ENCODE measurements at regions not wholly inside any gene's neighbourhood (a gene's known extent, or its start where the extent isn't known, plus 50 kb on each side); places are given as distances from the start of the nearest gene placed in this dataset.

DNA sequence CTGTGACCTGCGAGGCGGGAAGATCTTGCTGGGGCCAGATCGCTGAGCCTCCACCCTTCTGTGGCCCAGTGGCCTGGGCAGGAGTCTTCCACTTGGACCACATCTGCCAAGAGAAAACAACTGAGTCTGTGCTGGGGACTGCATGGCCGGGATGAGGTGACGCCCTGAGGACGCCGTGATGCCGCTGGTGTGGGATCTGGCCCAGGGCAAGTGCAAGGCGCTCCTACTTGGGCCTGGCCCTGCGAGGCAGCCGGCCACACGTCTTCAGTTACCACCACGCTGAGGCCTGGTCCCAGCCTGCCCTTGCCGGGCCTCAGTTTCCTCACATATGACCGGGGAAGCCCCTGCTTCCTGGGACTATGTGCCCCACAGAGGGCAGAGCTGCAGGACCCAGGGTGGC, 133.4 kb downstream of the SLC25A46 start:
- ChIA-PET POLR2A (no interaction called here), CTCF (no interaction called here)
- H3K4me3 ChIP-seq (ENCODE audit: control extremely low read depth in 1 of 5, extremely low read depth in 1 of 5, insufficient read depth in 1 of 5, low read depth in 2 of 5, low read length in 4 of 5), result no peak overlapping the region
- peaks cover 0 to 8% (median 0%) of the 10 kb centered on the region in 3 donors for H3K9me3 ChIP-seq (ENCODE audit: control extremely low read depth in 1 of 3, control insufficient read depth in 2 of 3, insufficient read depth in 1 of 3, low read length in 2 of 3)
- DNase-seq (no peak), ATAC-seq (ENCODE audit: low read depth) (no peak)
- Mint-ChIP-seq H3K9me3 (ENCODE audit: insufficient read depth) (no peaks in the 10 kb centered on the region), H3K4me3 (no peak overlapping the region), H3K4me1 (no peaks in the 10 kb centered on the region), H3K27me3 (no peaks in the 10 kb centered on the region), H3K27ac (no peak overlapping the region)
- no peaks in the 10 kb centered on the region for H3K36me3 ChIP-seq (replicated peaks in 1 of 2; ENCODE audit: control extremely low read depth in 1 of 2, control insufficient read depth in 1 of 2, extremely low read depth in 1 of 2, insufficient read depth in 2 of 2, low read length in 1 of 2)
- TF ChIP-seq, protein P1, sequence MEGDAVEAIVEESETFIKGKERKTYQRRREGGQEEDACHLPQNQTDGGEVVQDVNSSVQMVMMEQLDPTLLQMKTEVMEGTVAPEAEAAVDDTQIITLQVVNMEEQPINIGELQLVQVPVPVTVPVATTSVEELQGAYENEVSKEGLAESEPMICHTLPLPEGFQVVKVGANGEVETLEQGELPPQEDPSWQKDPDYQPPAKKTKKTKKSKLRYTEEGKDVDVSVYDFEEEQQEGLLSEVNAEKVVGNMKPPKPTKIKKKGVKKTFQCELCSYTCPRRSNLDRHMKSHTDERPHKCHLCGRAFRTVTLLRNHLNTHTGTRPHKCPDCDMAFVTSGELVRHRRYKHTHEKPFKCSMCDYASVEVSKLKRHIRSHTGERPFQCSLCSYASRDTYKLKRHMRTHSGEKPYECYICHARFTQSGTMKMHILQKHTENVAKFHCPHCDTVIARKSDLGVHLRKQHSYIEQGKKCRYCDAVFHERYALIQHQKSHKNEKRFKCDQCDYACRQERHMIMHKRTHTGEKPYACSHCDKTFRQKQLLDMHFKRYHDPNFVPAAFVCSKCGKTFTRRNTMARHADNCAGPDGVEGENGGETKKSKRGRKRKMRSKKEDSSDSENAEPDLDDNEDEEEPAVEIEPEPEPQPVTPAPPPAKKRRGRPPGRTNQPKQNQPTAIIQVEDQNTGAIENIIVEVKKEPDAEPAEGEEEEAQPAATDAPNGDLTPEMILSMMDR (IDR thresholded peaks at IDR 0.05), result no peak
- TF ChIP-seq EZH2 (IDR thresholded peaks at IDR 0.05; ENCODE audit: borderline replicate concordance, insufficient read depth, low read depth, low read length, poor library complexity, severe bottlenecking), result no peak
- H3K79me2 ChIP-seq (ENCODE audit: control insufficient read depth, insufficient read depth, low read length), result no peaks in the 10 kb centered on the region
- no peak overlapping the region for H3K27ac ChIP-seq (ENCODE audit: low read length in 2 of 2)
- H4K20me1 ChIP-seq (ENCODE audit: control insufficient read depth, insufficient read depth, low read length, poor library complexity, severe bottlenecking), result no peaks in the 10 kb centered on the region
- H2AFZ ChIP-seq (ENCODE audit: insufficient read depth, low read depth, low read length, poor library complexity, severe bottlenecking), result no peak overlapping the region
- H3K4me1 ChIP-seq (ENCODE audit: control insufficient read depth in 2 of 2, insufficient read depth in 2 of 2, low read length in 2 of 2), result no peaks in the 10 kb centered on the region
- intact Hi-C loops (cut with micrococcal nuclease), result no loop called here
- H3K9ac ChIP-seq (ENCODE audit: low read length), result no peak overlapping the region
- no peaks in the 10 kb centered on the region for H3K27me3 ChIP-seq (replicated peaks in 1 of 4; ENCODE audit: control extremely low read depth in 1 of 4, control insufficient read depth in 3 of 4, insufficient read depth in 4 of 4, low read length in 3 of 4)
- H3K4me2 ChIP-seq (replicated peaks; ENCODE audit: low read depth, low read length, poor library complexity, severe bottlenecking), result no peak overlapping the region
- 97% methylated on average over 15 of the region's 15 CpGs for WGBS (ENCODE audit: insufficient coverage)

DNA sequence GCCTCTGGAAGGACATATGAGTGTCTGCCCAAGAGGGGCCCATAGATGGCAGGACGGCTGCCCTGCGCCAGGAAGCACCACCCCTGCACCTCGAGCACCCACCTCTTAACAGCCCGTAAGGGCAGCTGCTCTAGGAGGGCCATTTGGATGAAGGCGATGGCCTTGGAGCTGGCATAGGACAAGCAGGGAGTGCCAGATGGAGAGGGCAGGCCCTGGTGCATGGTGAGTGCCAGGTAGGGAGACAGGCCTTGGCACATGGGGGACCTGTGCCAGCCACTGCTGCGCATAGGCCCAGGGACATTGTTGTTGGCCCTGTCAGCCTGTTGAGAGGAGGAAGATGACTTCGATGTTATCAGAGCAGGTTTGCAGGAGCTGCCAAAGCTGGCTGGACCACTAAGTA, 134.2 kb downstream of the SLC25A46 start:
- no peaks in the 10 kb centered on the region for H3K27me3 ChIP-seq (replicated peaks in 1 of 4; ENCODE audit: control extremely low read depth in 1 of 4, control insufficient read depth in 3 of 4, insufficient read depth in 4 of 4, low read length in 3 of 4)
- no peak for TF ChIP-seq EZH2 (IDR thresholded peaks at IDR 0.05; ENCODE audit: borderline replicate concordance, insufficient read depth, low read depth, low read length, poor library complexity, severe bottlenecking)
- TF ChIP-seq, protein P1 (IDR thresholded peaks at IDR 0.05), result no peak
- CTCF ChIA-PET, result no interaction called here
- no peaks in the 10 kb centered on the region for H4K20me1 ChIP-seq (ENCODE audit: control insufficient read depth, insufficient read depth, low read length, poor library complexity, severe bottlenecking)
- H3K4me2 ChIP-seq (replicated peaks; ENCODE audit: low read depth, low read length, poor library complexity, severe bottlenecking), result no peak overlapping the region
- DNase-seq (no peak), ATAC-seq (ENCODE audit: low read depth) (no peak)
- H3K4me3 ChIP-seq (ENCODE audit: control extremely low read depth in 1 of 5, extremely low read depth in 1 of 5, insufficient read depth in 1 of 5, low read depth in 2 of 5, low read length in 4 of 5), result no peak overlapping the region
- no peak overlapping the region for H2AFZ ChIP-seq (ENCODE audit: insufficient read depth, low read depth, low read length, poor library complexity, severe bottlenecking)
- H3K4me3 Mint-ChIP-seq, result no peak overlapping the region
- H3K9me3 Mint-ChIP-seq (ENCODE audit: insufficient read depth), result no peaks in the 10 kb centered on the region
- 98% methylated on average over 7 of the region's 7 CpGs for WGBS (ENCODE audit: insufficient coverage)
- no peak overlapping the region for H3K27ac ChIP-seq (ENCODE audit: low read length in 2 of 2)
- H3K79me2 ChIP-seq (ENCODE audit: control insufficient read depth, insufficient read depth, low read length), result no peaks in the 10 kb centered on the region
- no peaks in the 10 kb centered on the region for H3K4me1 ChIP-seq (ENCODE audit: control insufficient read depth in 2 of 2, insufficient read depth in 2 of 2, low read length in 2 of 2)
- intact Hi-C loops (cut with micrococcal nuclease), result no loop called here
- no peaks in the 10 kb centered on the region for H3K4me1 Mint-ChIP-seq
- H3K27me3 Mint-ChIP-seq, result no peaks in the 10 kb centered on the region
- POLR2A ChIA-PET, result no interaction called here
- H3K27ac Mint-ChIP-seq, result no peak overlapping the region
- no peaks in the 10 kb centered on the region for H3K36me3 ChIP-seq (replicated peaks in 1 of 2; ENCODE audit: control extremely low read depth in 1 of 2, control insufficient read depth in 1 of 2, extremely low read depth in 1 of 2, insufficient read depth in 2 of 2, low read length in 1 of 2)
- H3K9me3 ChIP-seq (ENCODE audit: control extremely low read depth in 1 of 3, control insufficient read depth in 2 of 3, insufficient read depth in 1 of 3, low read length in 2 of 3), result peaks cover 0 to 8% (median 0%) of the 10 kb centered on the region in 3 donors
- H3K9ac ChIP-seq (ENCODE audit: low read length), result no peak overlapping the region

Data from B cell (primary cell).